ENCODE measurements at regions not wholly inside any gene's neighbourhood (a gene's known extent, or its start where the extent isn't known, plus 50 kb on each side); places are given as distances from the start of the nearest gene placed in this dataset.

DNA sequence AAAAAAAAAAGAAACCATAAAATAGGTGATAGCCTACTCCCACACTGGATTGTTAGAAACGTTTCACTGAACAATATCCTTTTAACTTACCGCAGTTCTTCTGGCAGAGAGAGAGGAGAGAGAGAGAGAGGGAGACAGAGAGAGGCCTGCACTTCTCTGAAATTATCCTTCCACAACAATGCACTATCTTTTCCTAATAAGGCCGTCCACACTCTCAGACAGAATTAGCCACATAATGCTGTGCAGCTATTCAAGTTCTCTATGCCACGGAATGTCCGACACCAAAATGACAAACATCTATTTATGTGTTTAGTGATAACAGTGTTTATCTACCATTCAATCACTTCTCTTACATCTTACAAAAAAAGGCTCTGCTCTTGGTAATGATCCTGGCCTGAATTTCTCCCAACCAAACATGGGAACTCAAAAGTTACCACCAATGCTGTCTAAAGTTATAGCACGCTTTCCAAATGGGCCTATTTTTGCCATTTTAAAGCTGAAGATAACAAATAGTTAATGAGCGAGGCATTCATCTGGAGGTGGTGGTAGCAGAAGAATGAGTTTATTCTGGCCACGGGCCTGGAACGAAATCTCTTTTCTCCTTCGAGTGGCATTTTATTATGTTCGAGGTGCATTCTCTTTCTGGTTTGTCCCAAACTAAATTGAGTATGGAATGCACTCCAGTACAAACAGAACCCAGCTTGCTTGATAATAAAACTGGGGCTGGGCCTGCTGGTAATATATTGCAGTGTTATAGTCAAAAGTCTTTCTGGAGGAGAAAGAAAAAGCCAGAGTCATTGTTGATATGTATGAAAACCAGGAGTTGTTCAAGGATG is 160.2 kb upstream of the SVIL start:
- H3K4me3 Mint-ChIP-seq, result no peak overlapping the region
- no peaks in the 10 kb centered on the region for H3K4me1 Mint-ChIP-seq
- H3K27ac Mint-ChIP-seq, result no peak overlapping the region
- no peaks in the 10 kb centered on the region for H3K9me3 ChIP-seq (ENCODE audit: control insufficient read depth, low read length, poor library complexity, severe bottlenecking)
- DNase-seq, result no peak
- no peaks in the 10 kb centered on the region for H3K36me3 Mint-ChIP-seq (ENCODE audit: low read depth)
- peaks cover 13% of the 10 kb centered on the region for H3K27me3 Mint-ChIP-seq
- ATAC-seq, result no peak

DNA sequence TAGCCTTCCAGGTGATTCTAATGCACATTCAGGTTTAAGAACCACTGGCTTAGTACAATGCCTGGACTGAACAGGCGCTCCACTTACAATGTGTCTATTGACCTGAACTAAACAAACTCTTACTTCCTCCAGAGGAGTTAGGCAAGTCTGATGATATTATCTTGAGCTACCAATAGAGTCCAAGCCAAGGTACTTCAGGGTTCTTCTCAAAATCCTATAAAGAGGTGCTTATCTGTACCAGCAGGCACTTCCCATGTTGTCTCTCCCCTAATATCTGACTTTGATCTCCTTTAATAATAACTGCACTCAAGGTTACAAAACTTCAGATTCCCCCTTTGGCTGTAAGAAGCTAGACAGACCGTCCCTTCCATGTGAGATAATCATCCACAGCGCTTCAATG is 157.0 kb upstream of the SVIL start:
- DNase-seq (no peak), ATAC-seq (no peak)
- no peaks in the 10 kb centered on the region for H3K9me3 ChIP-seq (ENCODE audit: control insufficient read depth, low read length, poor library complexity, severe bottlenecking)
- no peaks in the 10 kb centered on the region for H3K4me1 Mint-ChIP-seq
- H3K27me3 Mint-ChIP-seq, result peaks cover 13% of the 10 kb centered on the region
- no peaks in the 10 kb centered on the region for H3K36me3 Mint-ChIP-seq (ENCODE audit: low read depth)
- no peak overlapping the region for H3K4me3 Mint-ChIP-seq
- no peak overlapping the region for H3K27ac Mint-ChIP-seq

DNA sequence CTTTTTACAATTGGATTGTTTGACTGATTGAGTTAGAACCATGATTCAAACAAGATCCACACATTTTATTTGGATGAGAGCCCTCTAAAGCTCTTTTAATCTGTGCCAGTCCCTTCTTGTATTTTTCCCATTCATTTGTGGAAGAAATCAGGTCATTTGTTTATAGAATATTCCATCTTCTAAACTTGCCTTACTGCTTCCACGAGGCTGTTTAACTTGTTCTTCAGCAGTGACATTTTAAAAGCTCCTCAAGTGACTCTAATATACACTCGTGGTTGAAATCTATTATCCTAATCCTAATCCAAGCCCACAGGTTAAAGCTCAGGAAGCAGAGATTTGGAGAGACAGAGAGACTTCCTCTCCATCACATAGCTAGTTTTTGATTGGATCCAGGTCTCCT is 155.4 kb upstream of the SVIL start:
- no peak for DNase-seq
- no peaks in the 10 kb centered on the region for H3K9me3 ChIP-seq (ENCODE audit: control insufficient read depth, low read length, poor library complexity, severe bottlenecking)
- peaks cover 3% of the 10 kb centered on the region for H3K27me3 Mint-ChIP-seq
- no peak for ATAC-seq
- no peak overlapping the region for H3K27ac Mint-ChIP-seq
- no peaks in the 10 kb centered on the region for H3K36me3 Mint-ChIP-seq (ENCODE audit: low read depth)
- H3K4me1 Mint-ChIP-seq, result no peaks in the 10 kb centered on the region
- H3K4me3 Mint-ChIP-seq, result no peak overlapping the region

DNA sequence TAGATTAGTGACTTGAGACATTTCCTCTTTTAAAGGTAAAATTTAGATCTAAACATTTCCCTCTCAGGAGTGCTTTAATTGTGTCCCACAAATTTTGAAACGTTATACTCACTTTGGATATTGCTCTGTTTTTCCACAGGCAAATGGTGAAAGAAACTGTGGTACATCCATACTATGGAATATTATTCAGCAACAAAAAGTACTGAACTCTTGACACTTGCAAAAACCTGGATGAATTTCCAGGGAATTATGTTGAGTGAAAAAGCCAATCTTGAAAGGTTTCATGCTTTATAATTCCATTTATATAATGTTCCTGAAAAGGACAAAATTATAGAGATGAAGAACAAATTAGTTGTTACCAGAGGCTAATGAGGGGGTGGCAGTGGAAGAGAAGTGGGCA is 153.3 kb upstream of the SVIL start:
- Mint-ChIP-seq H3K27me3 (peaks cover 5% of the 10 kb centered on the region), H3K27ac (no peak overlapping the region), H3K36me3 (ENCODE audit: low read depth) (no peaks in the 10 kb centered on the region)

DNA sequence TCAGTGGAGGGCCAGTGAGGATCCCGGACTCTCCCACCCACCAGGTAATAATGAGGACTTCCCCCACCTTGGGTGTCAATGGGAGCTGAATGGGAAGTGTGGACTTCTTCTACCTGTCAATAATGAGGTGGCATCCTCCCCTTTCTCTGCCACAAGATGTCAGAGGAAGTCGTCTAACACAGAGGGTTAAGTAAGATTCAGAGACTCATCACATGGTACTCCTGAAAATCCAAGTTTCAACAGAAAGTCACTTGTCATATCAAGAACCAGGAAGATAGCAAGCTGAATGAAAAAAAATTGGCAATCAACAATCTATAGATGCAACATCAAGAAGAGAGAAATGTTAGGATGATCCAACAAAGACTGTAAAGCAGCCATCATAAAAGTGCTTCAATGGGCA is 150.9 kb upstream of the SVIL start:
- ATAC-seq (no peak), DNase-seq (no peak)
- H3K4me3 Mint-ChIP-seq, result no peak overlapping the region
- peaks cover 5% of the 10 kb centered on the region for H3K4me1 Mint-ChIP-seq
- no peaks in the 10 kb centered on the region for H3K36me3 Mint-ChIP-seq (ENCODE audit: low read depth)
- H3K9me3 ChIP-seq (ENCODE audit: control insufficient read depth, low read length, poor library complexity, severe bottlenecking), result no peaks in the 10 kb centered on the region
- H3K27ac Mint-ChIP-seq, result no peak overlapping the region
- peaks cover 17% of the 10 kb centered on the region for H3K27me3 Mint-ChIP-seq

More for the DNA sequence above, 153.3 kb upstream of the SVIL start:
- no peaks in the 10 kb centered on the region for H3K9me3 ChIP-seq (ENCODE audit: control insufficient read depth, low read length, poor library complexity, severe bottlenecking)
- Mint-ChIP-seq H3K4me3 (no peak overlapping the region), H3K4me1 (no peaks in the 10 kb centered on the region)
- DNase-seq (no peak), ATAC-seq (no peak)

DNA sequence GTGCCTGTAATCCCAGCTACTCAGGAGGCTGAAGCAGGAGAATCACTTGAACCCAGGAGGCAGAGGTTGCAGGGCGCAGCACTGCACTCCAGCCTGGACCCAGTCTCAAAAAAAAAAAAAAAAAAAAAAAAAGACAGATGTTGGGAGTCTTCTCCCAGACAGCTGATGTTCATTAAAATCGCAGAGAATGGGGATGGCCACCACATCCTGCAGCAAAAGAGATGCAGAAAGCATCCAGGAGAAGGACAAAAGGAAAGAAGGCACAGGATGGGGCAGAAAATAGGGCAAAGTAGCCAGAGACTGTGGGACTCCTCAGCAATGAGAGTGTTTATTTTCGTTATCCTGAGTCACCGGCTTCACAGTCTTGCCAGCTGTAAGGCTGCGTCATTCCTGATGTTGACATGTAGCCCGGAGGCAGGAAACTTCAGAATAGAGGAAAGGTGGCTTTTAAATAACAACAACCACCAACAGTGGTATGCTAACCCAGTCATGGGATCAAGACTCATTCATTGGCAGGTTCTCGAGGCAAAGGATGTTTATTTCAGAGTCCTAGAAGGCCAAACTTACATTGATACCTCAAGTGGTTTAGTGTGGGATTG is 149.5 kb upstream of the SVIL start:
- Mint-ChIP-seq H3K36me3 (ENCODE audit: low read depth) (no peaks in the 10 kb centered on the region), H3K27ac (no peak overlapping the region), H3K4me1 (peaks cover 5% of the 10 kb centered on the region), H3K4me3 (no peak overlapping the region), H3K27me3 (peaks cover 21% of the 10 kb centered on the region)
- H3K9me3 ChIP-seq (ENCODE audit: control insufficient read depth, low read length, poor library complexity, severe bottlenecking), result no peaks in the 10 kb centered on the region
- no peak for ATAC-seq
- no peak for DNase-seq

DNA sequence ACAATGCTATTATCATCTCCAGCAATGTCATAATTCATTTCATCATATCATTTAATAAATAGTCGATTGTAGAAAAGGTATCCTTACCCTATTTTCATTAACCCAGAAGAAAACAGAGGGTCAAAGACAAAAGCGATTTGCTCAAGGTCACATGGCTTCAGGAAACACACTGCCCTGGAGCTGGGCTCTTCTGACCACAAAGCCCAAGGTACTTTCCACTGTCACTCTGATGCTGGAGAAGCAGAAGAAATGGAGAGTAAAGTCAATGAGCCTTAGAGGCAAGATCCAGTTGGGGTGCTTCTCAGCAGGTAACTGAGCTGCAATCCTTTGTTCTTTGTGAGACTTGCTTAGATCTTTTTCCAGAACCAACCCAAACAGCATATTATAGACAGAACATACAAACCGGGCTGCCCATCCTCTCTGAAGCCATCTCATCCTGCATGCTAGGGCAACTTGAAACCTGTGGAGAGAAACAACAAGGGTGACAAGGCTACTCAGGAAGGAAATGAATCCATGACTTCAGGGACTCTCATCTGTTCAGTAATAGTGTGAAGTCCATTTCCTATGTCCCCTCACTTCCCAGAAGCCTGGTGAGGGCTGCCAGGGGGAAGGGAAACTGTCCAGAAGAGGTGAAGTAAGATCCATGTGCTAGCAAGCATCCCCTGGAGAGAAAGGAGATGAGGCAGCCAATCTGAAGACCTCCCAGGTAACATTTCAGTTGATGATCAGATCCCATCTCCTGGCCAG is 148.6 kb upstream of the SVIL start:
- no peak for ATAC-seq
- Mint-ChIP-seq H3K27me3 (peaks cover 30% of the 10 kb centered on the region), H3K4me3 (no peak overlapping the region), H3K36me3 (ENCODE audit: low read depth) (peaks cover 2% of the 10 kb centered on the region), H3K4me1 (peaks cover 7% of the 10 kb centered on the region), H3K27ac (no peak overlapping the region)
- DNase-seq, result no peak
- no peaks in the 10 kb centered on the region for H3K9me3 ChIP-seq (ENCODE audit: control insufficient read depth, low read length, poor library complexity, severe bottlenecking)

DNA sequence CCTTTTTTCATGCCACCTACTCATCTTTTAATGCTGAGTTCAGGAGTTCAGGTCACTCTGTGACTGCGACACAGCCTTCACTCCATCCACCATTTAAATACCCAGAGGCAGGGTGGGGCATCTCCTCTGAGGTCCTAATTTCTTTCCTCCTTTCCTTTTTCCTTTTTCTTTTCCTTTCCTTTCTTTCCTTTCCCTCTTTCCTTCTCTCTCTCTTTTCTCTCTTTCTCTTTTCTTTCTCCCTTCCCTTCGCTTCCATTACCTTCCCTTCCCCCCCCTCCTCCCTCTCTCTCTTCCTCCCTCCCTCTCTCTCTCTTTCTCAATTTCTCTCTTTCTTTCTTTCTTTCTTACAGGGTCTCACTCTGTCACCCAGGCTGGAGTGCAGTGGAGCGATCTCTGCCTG is 145.9 kb upstream of the SVIL start:
- no peak for DNase-seq
- Mint-ChIP-seq H3K4me3 (no peak overlapping the region), H3K36me3 (ENCODE audit: low read depth) (peaks cover 6% of the 10 kb centered on the region), H3K27me3 (peaks cover 38% of the 10 kb centered on the region), H3K27ac (no peak overlapping the region), H3K4me1 (peaks cover 7% of the 10 kb centered on the region)
- no peaks in the 10 kb centered on the region for H3K9me3 ChIP-seq (ENCODE audit: control insufficient read depth, low read length, poor library complexity, severe bottlenecking)
- ATAC-seq, result no peak

DNA sequence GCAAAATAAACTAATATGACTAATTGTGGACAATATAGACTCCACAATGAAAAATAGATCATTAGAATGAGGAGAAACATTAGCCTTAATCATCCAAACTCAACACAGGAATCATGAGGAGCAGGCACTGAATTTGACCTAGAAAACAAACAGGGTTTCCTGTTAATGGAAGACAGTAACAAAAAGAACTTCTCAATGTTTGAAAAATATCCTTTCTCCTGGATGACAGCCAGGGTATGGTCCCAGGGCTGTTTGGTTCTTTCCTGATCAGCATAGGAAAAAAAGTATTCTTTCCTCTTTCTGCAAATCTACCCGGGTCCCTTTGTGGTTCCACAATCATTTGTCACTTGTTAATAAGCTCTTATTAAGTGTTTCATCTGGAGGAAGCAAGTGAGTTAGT is 145.3 kb upstream of the SVIL start:
- Mint-ChIP-seq H3K4me3 (no peak overlapping the region), H3K27ac (no peak overlapping the region), H3K27me3 (peaks cover 39% of the 10 kb centered on the region), H3K4me1 (peaks cover 7% of the 10 kb centered on the region), H3K36me3 (ENCODE audit: low read depth) (peaks cover 6% of the 10 kb centered on the region)
- H3K9me3 ChIP-seq (ENCODE audit: control insufficient read depth, low read length, poor library complexity, severe bottlenecking), result no peaks in the 10 kb centered on the region
- DNase-seq, result no peak
- ATAC-seq, result no peak

DNA sequence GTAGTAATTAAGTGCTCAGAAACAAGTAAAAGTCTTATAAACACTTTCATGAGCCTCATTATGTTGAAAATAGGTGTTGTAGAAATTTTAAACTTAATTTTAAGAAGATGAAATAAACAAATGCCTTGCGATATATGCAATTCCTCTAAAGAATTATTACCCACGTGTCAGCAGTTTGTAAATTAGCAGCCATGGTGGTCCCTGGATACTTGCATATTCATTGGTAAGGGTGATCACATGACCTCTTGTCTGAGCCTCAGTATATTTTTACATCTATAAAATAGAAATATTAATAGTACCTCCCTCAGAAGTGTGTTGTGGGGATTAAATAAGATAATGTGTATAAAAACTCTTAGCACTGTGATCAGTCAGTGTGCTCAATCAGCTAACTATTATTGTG is 141.5 kb upstream of the SVIL start:
- ATAC-seq, result no peak
- H3K27me3 Mint-ChIP-seq, result peaks cover 27% of the 10 kb centered on the region
- DNase-seq, result no peak
- H3K4me1 Mint-ChIP-seq, result peaks cover 7% of the 10 kb centered on the region
- H3K9me3 ChIP-seq (ENCODE audit: control insufficient read depth, low read length, poor library complexity, severe bottlenecking), result no peaks in the 10 kb centered on the region
- no peak overlapping the region for H3K27ac Mint-ChIP-seq
- H3K36me3 Mint-ChIP-seq (ENCODE audit: low read depth), result peaks cover 6% of the 10 kb centered on the region
- H3K4me3 Mint-ChIP-seq, result no peak overlapping the region

DNA sequence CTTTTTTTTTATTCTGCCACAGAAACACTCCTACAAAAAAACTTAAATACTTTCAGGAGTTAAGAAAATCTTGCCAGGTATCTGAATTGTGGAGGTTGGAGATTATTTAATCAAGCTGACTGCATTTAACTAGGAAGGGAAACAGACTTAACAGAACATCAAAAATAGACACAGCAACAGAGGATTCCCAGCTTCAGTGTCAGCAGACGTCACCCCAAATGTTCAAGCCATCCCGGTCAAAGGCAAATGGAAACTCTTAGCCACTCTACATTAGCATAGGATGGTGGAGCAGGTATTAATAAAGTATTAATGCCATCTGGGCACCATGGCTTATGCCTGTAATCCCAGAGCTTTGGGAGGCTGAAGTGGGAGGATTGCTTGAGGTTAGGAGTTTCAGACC is 139.7 kb upstream of the SVIL start:
- Mint-ChIP-seq H3K27me3 (peaks cover 30% of the 10 kb centered on the region), H3K36me3 (ENCODE audit: low read depth) (peaks cover 6% of the 10 kb centered on the region), H3K27ac (no peak overlapping the region), H3K4me1 (peaks cover 4% of the 10 kb centered on the region), H3K4me3 (no peak overlapping the region)
- ATAC-seq (no peak), DNase-seq (no peak)
- no peaks in the 10 kb centered on the region for H3K9me3 ChIP-seq (ENCODE audit: control insufficient read depth, low read length, poor library complexity, severe bottlenecking)

DNA sequence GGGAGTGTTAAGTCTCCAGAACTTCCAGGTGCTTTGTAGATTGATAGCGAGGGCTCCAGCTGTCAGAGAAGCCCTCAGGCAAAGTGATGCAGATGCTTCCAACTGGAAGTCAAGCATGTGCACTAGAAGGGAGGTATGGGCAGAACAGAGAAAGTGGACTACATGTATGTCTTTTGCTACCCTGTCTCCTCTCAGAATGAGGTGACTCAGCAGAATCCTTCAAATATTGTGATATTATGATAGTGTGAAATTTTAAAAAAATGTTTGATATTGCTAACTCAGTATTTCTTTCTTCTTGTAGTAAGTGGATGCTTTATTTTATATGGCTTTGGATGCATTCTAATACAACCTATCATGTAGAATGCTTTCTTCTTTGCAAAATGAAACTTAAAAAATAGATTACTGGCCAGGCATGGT is 138.9 kb upstream of the SVIL start:
- H3K9me3 ChIP-seq (ENCODE audit: control insufficient read depth, low read length, poor library complexity, severe bottlenecking), result no peaks in the 10 kb centered on the region
- no peak for ATAC-seq
- H3K27me3 Mint-ChIP-seq, result peaks cover 23% of the 10 kb centered on the region
- no peak for DNase-seq
- H3K4me1 Mint-ChIP-seq, result peaks cover 2% of the 10 kb centered on the region
- H3K36me3 Mint-ChIP-seq (ENCODE audit: low read depth), result peaks cover 6% of the 10 kb centered on the region
- no peak overlapping the region for H3K4me3 Mint-ChIP-seq
- no peak overlapping the region for H3K27ac Mint-ChIP-seq

DNA sequence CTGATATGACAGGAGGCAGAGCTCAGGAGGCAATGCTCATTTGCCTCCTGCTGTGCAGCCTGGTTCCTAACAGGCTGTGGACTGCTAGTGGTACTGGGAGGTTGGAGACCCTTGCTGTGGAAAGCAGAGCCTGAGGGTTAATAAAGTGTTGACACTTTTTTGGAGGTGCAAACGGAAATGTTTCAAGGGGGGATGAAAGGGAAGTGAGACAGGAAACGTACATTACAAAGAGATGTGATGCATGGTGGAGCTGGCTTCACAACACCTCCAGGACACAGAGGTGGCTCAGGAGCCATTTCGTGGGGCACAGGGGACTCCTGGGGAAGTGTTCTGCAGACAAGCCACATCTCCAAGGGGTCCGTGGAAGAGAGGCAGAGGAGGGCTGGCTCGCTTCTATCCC is 137.6 kb upstream of the SVIL start:
- H3K4me3 Mint-ChIP-seq, result no peak overlapping the region
- no peaks in the 10 kb centered on the region for H3K9me3 ChIP-seq (ENCODE audit: control insufficient read depth, low read length, poor library complexity, severe bottlenecking)
- H3K36me3 Mint-ChIP-seq (ENCODE audit: low read depth), result peaks cover 2% of the 10 kb centered on the region
- ATAC-seq, result no peak
- H3K27ac Mint-ChIP-seq, result no peak overlapping the region
- DNase-seq, result no peak
- H3K27me3 Mint-ChIP-seq, result peaks cover 21% of the 10 kb centered on the region
- H3K4me1 Mint-ChIP-seq, result peaks cover 2% of the 10 kb centered on the region

Data from T-helper 17 cell (primary cell).